ENCODE measurements at regions not wholly inside any gene's neighbourhood (a gene's known extent, or its start where the extent isn't known, plus 50 kb on each side); places are given as distances from the start of the nearest gene placed in this dataset.
"Not testable (repeated sequence)": the region's sequence is repeated elsewhere in the genome, so short reads cannot be mapped to it uniquely, and the experiment has no call there.

GRCh38 chrX:142483965-142484364, 278.9 kb upstream of the MAGEC2 start:
- no peak for DNase-seq

- DNase-seq, result no peak
Observed at GRCh38 chrX:142446349-142446748, 241.3 kb upstream of the MAGEC2 start.

- DNase-seq, result no peak
Observed at GRCh38 chrX:142428916-142429315, 223.8 kb upstream of the MAGEC2 start.

- peak; percentile 2 to 9 for DNase-seq
Observed at GRCh38 chrX:142390998-142391397, 185.9 kb upstream of the MAGEC2 start.

GRCh38 chrX:142363501-142363900, 158.4 kb upstream of the MAGEC2 start:
- no peak for DNase-seq

- DNase-seq, result no peak
Observed at GRCh38 chrX:142359331-142359730, 154.2 kb upstream of the MAGEC2 start.

- DNase-seq, result no peak
Observed at GRCh38 chrX:142327182-142327581, 122.1 kb upstream of the MAGEC2 start.

- DNase-seq, result no peak
Observed at GRCh38 chrX:142312591-142312990, 107.5 kb upstream of the MAGEC2 start.

GRCh38 chrX:142299406-142299805, 94.3 kb upstream of the MAGEC2 start:
- DNase-seq, result no peak

GRCh38 chrX:142296421-142296820, 91.3 kb upstream of the MAGEC2 start:
- no peak for DNase-seq

- no peak for DNase-seq
Observed at GRCh38 chrX:142295190-142295589, 90.1 kb upstream of the MAGEC2 start.

- not testable (repeated sequence) for DNase-seq
Observed at GRCh38 chrX:142270166-142270565, 65.1 kb upstream of the MAGEC2 start.

- no peak for DNase-seq
Observed at GRCh38 chrX:142266417-142266816, 61.3 kb upstream of the MAGEC2 start.

GRCh38 chrX:142265549-142265948, 60.5 kb upstream of the MAGEC2 start:
- DNase-seq, result not testable (repeated sequence)

- no peak for DNase-seq
Observed at GRCh38 chrX:142256935-142257334, 51.8 kb upstream of the MAGEC2 start.
